ENCODE measurements at regions not wholly inside any gene's neighbourhood (a gene's known extent, or its start where the extent isn't known, plus 50 kb on each side); places are given as distances from the start of the nearest gene placed in this dataset.
"Not testable (repeated sequence)": the region's sequence is repeated elsewhere in the genome, so short reads cannot be mapped to it uniquely, and the experiment has no call there.

GRCh38 chr2:43074592-43075053 lies 151.8 kb downstream of the ZFP36L2 start:
- in situ Hi-C loops (cut with HindIII; ENCODE audit: low sequenced_read_pairs): loop anchor here (5.0 kb wide), 1 partner anchor 38 kb away; no protein-coding TSS in a partner anchor

GRCh38 chr2:43074052-43074451 lies 152.4 kb downstream of the ZFP36L2 start:
- in situ Hi-C loops (cut with HindIII; ENCODE audit: low sequenced_read_pairs): loop anchor here (5.0 kb wide), 1 partner anchor 38 kb away; no protein-coding TSS in a partner anchor

- in situ Hi-C loops (cut with HindIII; ENCODE audit: low sequenced_read_pairs): loop anchor here (5.0 kb wide), 1 partner anchor 39 kb away; no protein-coding TSS in a partner anchor
These were observed 153.0 kb downstream of the ZFP36L2 start for GRCh38 chr2:43073401-43073825.

- in situ Hi-C loops (cut with HindIII; ENCODE audit: low sequenced_read_pairs): loop anchor here (5.0 kb wide), 1 partner anchor 40 kb away; no protein-coding TSS in a partner anchor
These were observed 154.5 kb downstream of the ZFP36L2 start for GRCh38 chr2:43071599-43072550.

- in situ Hi-C loops (cut with HindIII; ENCODE audit: low sequenced_read_pairs): loop anchor here (5.0 kb wide), 1 partner anchor 41 kb away; no protein-coding TSS in a partner anchor
These were observed 155.5 kb downstream of the ZFP36L2 start for GRCh38 chr2:43070676-43071502.

GRCh38 chr2:43070030-43070429 lies 156.4 kb downstream of the ZFP36L2 start:
- in situ Hi-C loops (cut with HindIII; ENCODE audit: low sequenced_read_pairs): loop anchor here (5.0 kb wide), 1 partner anchor 42 kb away; no protein-coding TSS in a partner anchor

GRCh38 chr2:43068631-43069517 lies 157.5 kb downstream of the ZFP36L2 start:
- in situ Hi-C loops (cut with HindIII; ENCODE audit: low sequenced_read_pairs): no loop called here

GRCh38 chr2:43068041-43068533 lies 158.3 kb downstream of the ZFP36L2 start:
- in situ Hi-C loops (cut with HindIII; ENCODE audit: low sequenced_read_pairs): no loop called here

GRCh38 chr2:43067254-43068040 lies 159.0 kb downstream of the ZFP36L2 start:
- in situ Hi-C loops (cut with HindIII; ENCODE audit: low sequenced_read_pairs): no loop called here

GRCh38 chr2:43066541-43067253 lies 159.7 kb downstream of the ZFP36L2 start:
- in situ Hi-C loops (cut with HindIII; ENCODE audit: low sequenced_read_pairs): not testable (repeated sequence)

- in situ Hi-C loops (cut with HindIII; ENCODE audit: low sequenced_read_pairs): no loop called here
These were observed 160.5 kb downstream of the ZFP36L2 start for GRCh38 chr2:43065871-43066270.

GRCh38 chr2:43065036-43065435 lies 161.4 kb downstream of the ZFP36L2 start:
- in situ Hi-C loops (cut with HindIII; ENCODE audit: low sequenced_read_pairs): no loop called here

GRCh38 chr2:43063096-43063495 lies 163.3 kb downstream of the ZFP36L2 start:
- in situ Hi-C loops (cut with HindIII; ENCODE audit: low sequenced_read_pairs): not testable (repeated sequence)

- in situ Hi-C loops (cut with HindIII; ENCODE audit: low sequenced_read_pairs): no loop called here
These were observed 164.3 kb downstream of the ZFP36L2 start for GRCh38 chr2:43062058-43062457.

- in situ Hi-C loops (cut with HindIII; ENCODE audit: low sequenced_read_pairs): no loop called here
These were observed 165.9 kb downstream of the ZFP36L2 start for GRCh38 chr2:43060390-43061016.

- in situ Hi-C loops (cut with HindIII; ENCODE audit: low sequenced_read_pairs): no loop called here
These were observed 167.1 kb downstream of the ZFP36L2 start for GRCh38 chr2:43059183-43059897.

GRCh38 chr2:43058726-43059110 lies 167.7 kb downstream of the ZFP36L2 start:
- in situ Hi-C loops (cut with HindIII; ENCODE audit: low sequenced_read_pairs): no loop called here
